ENCODE measurements at regions not wholly inside any gene's neighbourhood (a gene's known extent, or its start where the extent isn't known, plus 50 kb on each side); places are given as distances from the start of the nearest gene placed in this dataset.

GRCh38 chr7:89401099-89401498 lies 605.6 kb upstream of the TEX47 start:
- Mint-ChIP-seq H3K9me3 (peaks cover 4% of the 10 kb centered on the region), H3K27me3 (ENCODE audit: low read depth) (no peaks in the 10 kb centered on the region), H3K4me3 (no peak overlapping the region), H3K36me3 (ENCODE audit: low read depth) (no peaks in the 10 kb centered on the region), H3K27ac (no peak overlapping the region), H3K4me1 (ENCODE audit: low read depth) (no peaks in the 10 kb centered on the region)

- Mint-ChIP-seq H3K4me1 (ENCODE audit: low read depth) (no peaks in the 10 kb centered on the region), H3K4me3 (no peak overlapping the region), H3K27me3 (ENCODE audit: low read depth) (no peaks in the 10 kb centered on the region), H3K27ac (no peak overlapping the region), H3K9me3 (peaks cover 4% of the 10 kb centered on the region), H3K36me3 (ENCODE audit: low read depth) (no peaks in the 10 kb centered on the region)
Measured at GRCh38 chr7:89401690-89402089, 606.2 kb upstream of the TEX47 start.

DNA sequence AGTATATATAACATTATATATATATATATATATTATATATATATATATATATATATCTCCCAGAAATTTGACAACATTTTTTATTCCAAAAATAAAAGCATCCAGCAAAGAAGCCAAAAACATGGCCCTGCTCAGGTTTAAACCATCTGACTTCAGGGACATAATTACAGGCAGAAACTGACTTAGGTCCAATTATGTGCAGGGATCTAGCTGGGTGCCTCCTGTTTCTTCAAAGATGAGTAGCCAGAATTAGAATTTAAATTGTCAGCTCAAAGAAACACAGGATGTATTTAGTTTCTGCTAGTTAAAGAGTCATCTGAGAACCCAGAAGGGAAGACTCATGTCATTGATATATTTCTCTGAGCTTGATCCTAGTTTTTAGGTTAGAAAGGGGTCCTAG lies 656.4 kb upstream of the TEX47 start:
- Mint-ChIP-seq H3K4me3 (no peak overlapping the region), H3K27ac (no peak overlapping the region), H3K4me1 (ENCODE audit: low read depth) (no peaks in the 10 kb centered on the region), H3K9me3 (no peaks in the 10 kb centered on the region), H3K36me3 (ENCODE audit: low read depth) (no peaks in the 10 kb centered on the region), H3K27me3 (ENCODE audit: low read depth) (no peaks in the 10 kb centered on the region)

- no peaks in the 10 kb centered on the region for H3K9me3 Mint-ChIP-seq
- H3K36me3 Mint-ChIP-seq (ENCODE audit: low read depth), result no peaks in the 10 kb centered on the region
- H3K4me3 Mint-ChIP-seq, result no peak overlapping the region
- no peaks in the 10 kb centered on the region for H3K4me1 Mint-ChIP-seq (ENCODE audit: low read depth)
- H3K27ac Mint-ChIP-seq, result no peak overlapping the region
- no peaks in the 10 kb centered on the region for H3K27me3 Mint-ChIP-seq (ENCODE audit: low read depth)
Measured at GRCh38 chr7:89456556-89456955, 661.0 kb upstream of the TEX47 start.

DNA sequence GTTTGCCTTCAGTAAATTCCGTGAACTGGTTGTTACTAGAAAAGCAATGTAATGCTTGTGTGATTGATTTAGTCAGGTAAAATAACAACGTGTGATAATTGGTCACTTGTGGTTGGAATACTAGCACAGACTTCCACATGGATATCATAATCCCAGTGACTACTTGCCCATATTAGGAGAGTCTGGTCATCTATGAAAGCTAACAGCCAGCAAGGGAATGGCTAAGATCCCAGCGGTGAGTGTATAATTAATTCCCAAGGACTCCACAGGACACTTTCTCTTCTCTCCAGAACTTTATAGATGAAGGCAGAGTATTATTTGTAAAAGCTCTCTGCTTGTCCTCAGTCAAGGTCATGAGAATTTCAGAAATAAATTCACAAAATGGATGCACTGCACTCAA lies 662.6 kb upstream of the TEX47 start:
- no peak overlapping the region for H3K27ac Mint-ChIP-seq
- H3K36me3 Mint-ChIP-seq (ENCODE audit: low read depth), result no peaks in the 10 kb centered on the region
- H3K27me3 Mint-ChIP-seq (ENCODE audit: low read depth), result no peaks in the 10 kb centered on the region
- no peaks in the 10 kb centered on the region for H3K4me1 Mint-ChIP-seq (ENCODE audit: low read depth)
- H3K4me3 Mint-ChIP-seq, result no peak overlapping the region
- no peaks in the 10 kb centered on the region for H3K9me3 Mint-ChIP-seq

GRCh38 chr7:89474456-89474855 lies 678.9 kb upstream of the TEX47 start:
- no peak overlapping the region for H3K4me3 Mint-ChIP-seq
- no peaks in the 10 kb centered on the region for H3K27me3 Mint-ChIP-seq (ENCODE audit: low read depth)
- H3K36me3 Mint-ChIP-seq (ENCODE audit: low read depth), result no peaks in the 10 kb centered on the region
- no peak overlapping the region for H3K27ac Mint-ChIP-seq
- H3K9me3 Mint-ChIP-seq, result peaks cover 3% of the 10 kb centered on the region
- no peaks in the 10 kb centered on the region for H3K4me1 Mint-ChIP-seq (ENCODE audit: low read depth)

DNA sequence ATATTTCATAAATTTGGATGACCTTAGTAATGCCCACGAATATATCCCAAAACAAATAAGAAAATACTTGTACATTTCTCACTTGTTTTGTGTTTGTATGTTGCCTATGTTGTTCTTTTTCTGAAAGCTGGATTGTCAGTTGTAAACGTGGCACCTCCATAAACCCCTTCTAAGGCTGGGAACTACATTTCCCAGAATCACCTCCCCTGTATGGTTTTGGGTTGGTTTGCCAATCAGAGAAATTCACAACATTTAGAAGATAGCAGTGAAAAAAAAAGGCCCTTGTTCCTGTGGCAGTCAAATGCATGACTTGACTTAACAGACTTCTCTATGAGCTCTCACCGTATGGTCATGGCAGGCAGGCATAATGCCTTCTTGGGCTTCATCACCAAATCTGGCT lies 676.3 kb upstream of the STEAP1 start:
- H3K4me1 Mint-ChIP-seq (ENCODE audit: low read depth), result no peaks in the 10 kb centered on the region
- H3K27me3 Mint-ChIP-seq (ENCODE audit: low read depth), result no peaks in the 10 kb centered on the region
- H3K9me3 Mint-ChIP-seq, result peaks cover 3% of the 10 kb centered on the region
- no peaks in the 10 kb centered on the region for H3K36me3 Mint-ChIP-seq (ENCODE audit: low read depth)
- H3K27ac Mint-ChIP-seq, result no peak overlapping the region
- no peak overlapping the region for H3K4me3 Mint-ChIP-seq

DNA sequence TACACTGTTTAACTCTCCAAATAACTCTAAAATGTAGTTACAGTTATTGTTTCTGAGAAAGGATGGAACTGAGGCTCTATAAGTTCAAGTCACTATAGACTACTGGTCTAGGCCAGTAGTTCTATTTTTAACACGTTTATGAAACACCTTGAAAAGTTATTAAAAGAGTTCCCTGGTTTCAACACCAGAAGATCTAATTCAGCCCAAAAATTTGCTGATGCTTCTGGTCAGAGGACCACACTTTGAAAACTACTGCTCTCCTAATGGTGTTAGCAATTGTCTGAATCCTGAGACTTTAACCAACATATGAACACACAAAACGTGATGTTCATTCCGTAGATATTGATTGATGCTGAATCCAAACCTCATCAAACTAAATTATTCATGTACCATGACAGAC lies 658.6 kb upstream of the STEAP1 start:
- H3K9me3 Mint-ChIP-seq, result no peaks in the 10 kb centered on the region
- no peaks in the 10 kb centered on the region for H3K4me1 Mint-ChIP-seq (ENCODE audit: low read depth)

GRCh38 chr7:89500084-89500483 lies 654.2 kb upstream of the STEAP1 start:
- Mint-ChIP-seq H3K36me3 (ENCODE audit: low read depth) (no peaks in the 10 kb centered on the region), H3K27ac (no peak overlapping the region), H3K4me1 (ENCODE audit: low read depth) (no peaks in the 10 kb centered on the region), H3K27me3 (ENCODE audit: low read depth) (no peaks in the 10 kb centered on the region), H3K4me3 (no peak overlapping the region), H3K9me3 (no peaks in the 10 kb centered on the region)

More for the DNA sequence above, 658.6 kb upstream of the STEAP1 start:
- Mint-ChIP-seq H3K4me3 (no peak overlapping the region), H3K36me3 (ENCODE audit: low read depth) (no peaks in the 10 kb centered on the region), H3K27me3 (ENCODE audit: low read depth) (no peaks in the 10 kb centered on the region), H3K27ac (no peak overlapping the region)

GRCh38 chr7:89503281-89503680 lies 651.0 kb upstream of the STEAP1 start:
- Mint-ChIP-seq H3K4me3 (no peak overlapping the region), H3K27me3 (ENCODE audit: low read depth) (no peaks in the 10 kb centered on the region), H3K27ac (no peak overlapping the region), H3K4me1 (ENCODE audit: low read depth) (no peaks in the 10 kb centered on the region), H3K9me3 (no peaks in the 10 kb centered on the region), H3K36me3 (ENCODE audit: low read depth) (no peaks in the 10 kb centered on the region)

DNA sequence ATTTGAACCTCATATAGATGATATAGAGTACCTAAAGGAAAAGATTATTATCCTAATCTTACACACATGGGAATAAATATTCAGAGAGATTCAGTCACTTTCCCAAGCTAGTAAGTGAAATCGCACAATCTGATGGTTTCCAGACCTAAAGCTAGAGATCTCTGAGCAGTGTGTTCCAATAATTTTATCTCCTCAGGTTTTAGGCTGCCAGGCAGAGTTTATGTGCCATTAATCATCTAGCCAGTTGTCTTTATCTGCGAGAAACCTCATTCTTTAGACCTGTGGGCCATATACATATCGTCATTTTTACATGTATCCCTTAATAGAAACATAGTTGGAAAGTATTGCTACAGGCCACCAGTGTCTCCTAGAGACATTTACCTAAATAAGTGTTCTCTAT lies 647.2 kb upstream of the STEAP1 start:
- no peaks in the 10 kb centered on the region for H3K9me3 Mint-ChIP-seq
- H3K4me1 Mint-ChIP-seq (ENCODE audit: low read depth), result no peaks in the 10 kb centered on the region
- H3K27ac Mint-ChIP-seq, result no peak overlapping the region
- no peaks in the 10 kb centered on the region for H3K27me3 Mint-ChIP-seq (ENCODE audit: low read depth)
- no peak overlapping the region for H3K4me3 Mint-ChIP-seq
- no peaks in the 10 kb centered on the region for H3K36me3 Mint-ChIP-seq (ENCODE audit: low read depth)

DNA sequence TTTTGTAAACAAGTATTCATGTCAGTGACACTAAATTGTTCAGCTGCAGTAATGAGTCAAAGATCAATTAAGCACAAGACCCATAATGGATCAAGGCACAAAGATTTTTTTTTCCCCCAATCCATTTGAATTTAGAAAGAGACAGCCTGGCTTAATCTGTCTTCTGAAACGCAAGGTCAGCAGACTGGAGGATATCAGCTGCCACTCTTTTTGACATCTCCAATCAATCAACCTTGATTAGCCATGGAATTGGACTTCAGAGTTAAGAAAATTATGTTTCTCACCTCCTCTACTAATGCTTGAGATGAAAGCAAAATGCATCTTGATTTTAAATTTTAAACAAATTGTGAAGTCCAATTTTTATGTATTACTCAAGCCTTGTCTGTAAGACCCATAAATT lies 642.4 kb upstream of the STEAP1 start:
- Mint-ChIP-seq H3K27me3 (ENCODE audit: low read depth) (no peaks in the 10 kb centered on the region), H3K4me3 (no peak overlapping the region), H3K4me1 (ENCODE audit: low read depth) (no peaks in the 10 kb centered on the region), H3K36me3 (ENCODE audit: low read depth) (no peaks in the 10 kb centered on the region), H3K9me3 (no peaks in the 10 kb centered on the region), H3K27ac (no peak overlapping the region)

- H3K36me3 Mint-ChIP-seq (ENCODE audit: low read depth), result no peaks in the 10 kb centered on the region
- no peak overlapping the region for H3K27ac Mint-ChIP-seq
- H3K27me3 Mint-ChIP-seq (ENCODE audit: low read depth), result no peaks in the 10 kb centered on the region
- no peaks in the 10 kb centered on the region for H3K4me1 Mint-ChIP-seq (ENCODE audit: low read depth)
- no peaks in the 10 kb centered on the region for H3K9me3 Mint-ChIP-seq
- no peak overlapping the region for H3K4me3 Mint-ChIP-seq
Measured at GRCh38 chr7:89514970-89515369, 639.3 kb upstream of the STEAP1 start.

DNA sequence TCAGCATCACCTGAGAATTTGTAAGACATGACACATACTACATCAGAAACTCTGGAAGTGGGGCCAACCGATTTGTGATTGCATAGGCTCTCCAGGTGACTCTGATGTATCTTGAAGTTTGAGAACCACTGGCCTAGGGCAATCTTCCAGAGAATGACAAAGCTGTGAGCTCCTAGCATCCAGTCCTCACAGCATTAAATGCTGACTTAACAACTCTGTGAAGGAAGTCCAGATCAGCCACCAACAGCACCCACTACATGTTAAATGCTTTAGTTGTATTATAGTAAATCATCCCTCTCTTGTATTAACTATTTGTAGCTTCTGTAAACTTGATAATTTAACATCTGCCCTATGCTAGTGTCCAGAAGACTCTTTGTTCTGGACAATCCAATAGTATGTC lies 636.5 kb upstream of the STEAP1 start:
- H3K4me1 Mint-ChIP-seq (ENCODE audit: low read depth), result no peaks in the 10 kb centered on the region

DNA sequence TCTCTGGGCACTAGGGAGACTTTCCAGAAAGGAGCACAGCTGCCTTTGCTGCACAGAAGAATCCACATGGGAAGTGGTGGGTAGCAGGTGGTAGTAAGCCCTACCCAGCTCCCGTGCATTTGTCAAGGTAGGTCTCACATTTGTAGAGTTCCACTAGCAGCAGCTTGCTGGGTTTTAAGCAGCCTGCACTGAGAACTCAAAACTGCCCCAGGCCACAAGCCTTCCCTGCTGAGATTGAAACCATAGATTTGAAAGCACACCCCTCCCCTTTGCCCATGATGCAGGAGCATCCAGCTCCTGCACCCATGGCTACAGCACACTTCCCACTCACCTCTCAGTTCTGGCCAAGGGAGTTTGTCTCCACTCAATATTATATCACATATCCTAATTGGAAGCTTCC lies 604.5 kb upstream of the STEAP1 start:
- H3K4me1 Mint-ChIP-seq (ENCODE audit: low read depth), result no peaks in the 10 kb centered on the region
- H3K9me3 Mint-ChIP-seq, result peaks cover 8% of the 10 kb centered on the region
- H3K4me3 Mint-ChIP-seq, result no peak overlapping the region
- no peaks in the 10 kb centered on the region for H3K27me3 Mint-ChIP-seq (ENCODE audit: low read depth)
- no peak overlapping the region for H3K27ac Mint-ChIP-seq
- no peaks in the 10 kb centered on the region for H3K36me3 Mint-ChIP-seq (ENCODE audit: low read depth)

More for the DNA sequence above, 636.5 kb upstream of the STEAP1 start:
- H3K27me3 Mint-ChIP-seq (ENCODE audit: low read depth), result no peaks in the 10 kb centered on the region
- H3K4me3 Mint-ChIP-seq, result no peak overlapping the region
- no peak overlapping the region for H3K27ac Mint-ChIP-seq
- no peaks in the 10 kb centered on the region for H3K36me3 Mint-ChIP-seq (ENCODE audit: low read depth)
- H3K9me3 Mint-ChIP-seq, result peaks cover under 1% of the 10 kb centered on the region

DNA sequence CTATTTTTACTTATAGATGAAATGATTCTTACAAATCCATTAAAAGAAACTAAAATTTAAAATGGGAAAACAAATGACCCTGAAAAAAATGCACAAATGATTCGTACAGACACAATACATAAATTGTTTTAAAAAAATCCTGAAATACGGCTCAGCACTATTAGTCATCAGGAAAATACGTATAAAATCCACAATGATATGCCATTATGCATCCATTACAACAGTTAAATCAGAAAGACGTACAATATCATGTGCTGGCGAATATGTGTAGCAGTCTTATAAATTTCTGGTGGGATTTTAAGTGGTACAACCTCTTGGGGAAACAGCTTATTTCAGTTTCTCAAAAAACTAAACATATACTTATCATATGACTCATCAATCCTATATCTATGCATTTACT lies 600.1 kb upstream of the STEAP1 start:
- Mint-ChIP-seq H3K27ac (no peak overlapping the region), H3K36me3 (ENCODE audit: low read depth) (no peaks in the 10 kb centered on the region), H3K27me3 (ENCODE audit: low read depth) (no peaks in the 10 kb centered on the region), H3K4me1 (ENCODE audit: low read depth) (no peaks in the 10 kb centered on the region), H3K4me3 (no peak overlapping the region), H3K9me3 (no peaks in the 10 kb centered on the region)
